ENCODE measurements at regions not wholly inside any gene's neighbourhood (a gene's known extent, or its start where the extent isn't known, plus 50 kb on each side); places are given as distances from the start of the nearest gene placed in this dataset.

- TF ChIP-seq CTCF (conservative IDR thresholded peaks at IDR 0.05; ENCODE audit: control insufficient read depth, insufficient read depth, low read depth, low read length) = no peak
- no peak overlapping the region for H3K4me3 ChIP-seq (ENCODE audit: control insufficient read depth, low read depth, low read length)
- DNase-seq (ENCODE audit: low read depth) = no peak
Observed at GRCh38 chr15:39320355-39320754, 260.5 kb upstream of the THBS1 start.

GRCh38 chr15:39320886-39321285, 260.0 kb upstream of the THBS1 start:
- TF ChIP-seq CTCF (conservative IDR thresholded peaks at IDR 0.05; ENCODE audit: control insufficient read depth, insufficient read depth, low read depth, low read length) = no peak
- no peak for DNase-seq (ENCODE audit: low read depth)
- no peak overlapping the region for H3K4me3 ChIP-seq (ENCODE audit: control insufficient read depth, low read depth, low read length)

- DNase-seq (ENCODE audit: low read depth) = no peak
- no peak for TF ChIP-seq CTCF (conservative IDR thresholded peaks at IDR 0.05; ENCODE audit: control insufficient read depth, insufficient read depth, low read depth, low read length)
- H3K4me3 ChIP-seq (ENCODE audit: control insufficient read depth, low read depth, low read length) = no peak overlapping the region
Observed at GRCh38 chr15:39321977-39322376, 258.9 kb upstream of the THBS1 start.

DNA sequence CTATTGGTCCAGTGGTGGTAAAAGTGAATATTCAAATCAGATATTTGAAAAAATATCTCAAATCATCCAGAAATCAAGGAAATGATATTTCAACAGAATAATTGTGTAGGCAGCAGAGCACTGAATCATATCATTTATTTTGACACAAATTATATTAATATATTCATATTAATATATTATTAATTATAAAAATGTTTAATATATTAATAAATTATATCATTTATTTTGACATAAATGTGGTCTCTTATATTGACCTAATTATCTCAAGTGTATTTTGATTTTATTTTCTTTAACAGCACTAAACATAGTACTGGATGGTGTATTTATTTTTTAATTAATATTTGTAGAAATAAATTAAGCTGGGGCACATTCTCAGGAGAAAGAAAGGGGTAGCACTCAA, 257.7 kb upstream of the THBS1 start:
- no peak for TF ChIP-seq CTCF (conservative IDR thresholded peaks at IDR 0.05; ENCODE audit: control insufficient read depth, insufficient read depth, low read depth, low read length)
- no peak overlapping the region for H3K4me3 ChIP-seq (ENCODE audit: control insufficient read depth, low read depth, low read length)
- no peak for DNase-seq (ENCODE audit: low read depth)

DNA sequence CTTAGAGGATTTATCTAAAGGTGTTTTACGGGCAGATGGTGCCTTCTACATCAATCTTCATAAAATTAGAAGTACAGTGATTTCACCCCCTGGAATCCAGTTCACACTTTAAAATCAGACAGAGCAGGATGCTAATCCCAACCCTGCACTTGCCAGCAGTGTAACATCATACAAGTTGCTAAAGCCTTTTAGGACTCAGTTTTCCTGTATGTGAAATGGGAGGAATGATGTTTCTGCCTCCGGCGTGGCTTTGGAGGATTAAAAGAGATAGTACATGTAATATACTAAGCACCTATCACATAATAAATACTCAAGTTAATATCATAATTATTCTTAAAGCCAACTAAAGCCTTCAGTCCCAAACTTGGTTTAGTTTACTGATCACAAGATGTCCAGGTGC, 257.2 kb upstream of the THBS1 start:
- no peak overlapping the region for H3K4me3 ChIP-seq (ENCODE audit: control insufficient read depth, low read depth, low read length)

DNA sequence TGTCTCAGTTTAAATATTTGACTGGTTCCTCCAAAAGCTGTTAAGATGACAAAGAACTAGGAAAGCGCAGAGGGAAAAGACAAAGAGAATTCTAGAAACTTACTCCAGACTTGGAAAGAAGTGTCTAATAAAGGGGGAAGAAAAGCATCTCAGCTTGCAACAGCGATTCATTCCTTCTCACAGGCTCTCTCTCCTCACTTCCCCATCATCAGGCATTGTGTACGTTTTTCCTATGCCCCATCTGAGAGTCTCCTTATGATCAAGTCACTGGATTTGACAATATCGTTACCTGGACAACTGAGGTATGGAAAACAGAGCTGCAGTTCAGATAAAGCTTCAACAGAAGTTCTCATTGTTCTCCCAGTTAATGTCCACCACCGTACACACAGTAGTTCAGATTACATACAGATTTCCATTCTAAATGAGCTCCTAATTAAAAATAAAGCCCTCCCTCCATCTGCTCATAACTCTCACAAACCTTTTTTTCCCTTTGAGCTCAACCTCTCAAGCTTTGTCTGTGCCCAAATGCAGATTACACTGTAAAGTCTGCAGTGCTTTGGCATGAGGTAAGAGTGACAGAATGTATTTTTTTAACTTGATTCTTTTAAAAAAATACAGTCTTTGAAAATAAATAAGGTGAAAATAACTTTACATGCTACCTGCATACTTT, 254.4 kb upstream of the THBS1 start:
- DNase-seq (ENCODE audit: low read depth) = no peak
- no peak for TF ChIP-seq CTCF (conservative IDR thresholded peaks at IDR 0.05; ENCODE audit: control insufficient read depth, insufficient read depth, low read depth, low read length)
- no peak overlapping the region for H3K4me3 ChIP-seq (ENCODE audit: control insufficient read depth, low read depth, low read length)

More for the DNA sequence above, 257.2 kb upstream of the THBS1 start:
- no peak for TF ChIP-seq CTCF (conservative IDR thresholded peaks at IDR 0.05; ENCODE audit: control insufficient read depth, insufficient read depth, low read depth, low read length)
- no peak for DNase-seq (ENCODE audit: low read depth)
